ENCODE measurements at regions not wholly inside any gene's neighbourhood (a gene's known extent, or its start where the extent isn't known, plus 50 kb on each side); places are given as distances from the start of the nearest gene placed in this dataset.

DNA sequence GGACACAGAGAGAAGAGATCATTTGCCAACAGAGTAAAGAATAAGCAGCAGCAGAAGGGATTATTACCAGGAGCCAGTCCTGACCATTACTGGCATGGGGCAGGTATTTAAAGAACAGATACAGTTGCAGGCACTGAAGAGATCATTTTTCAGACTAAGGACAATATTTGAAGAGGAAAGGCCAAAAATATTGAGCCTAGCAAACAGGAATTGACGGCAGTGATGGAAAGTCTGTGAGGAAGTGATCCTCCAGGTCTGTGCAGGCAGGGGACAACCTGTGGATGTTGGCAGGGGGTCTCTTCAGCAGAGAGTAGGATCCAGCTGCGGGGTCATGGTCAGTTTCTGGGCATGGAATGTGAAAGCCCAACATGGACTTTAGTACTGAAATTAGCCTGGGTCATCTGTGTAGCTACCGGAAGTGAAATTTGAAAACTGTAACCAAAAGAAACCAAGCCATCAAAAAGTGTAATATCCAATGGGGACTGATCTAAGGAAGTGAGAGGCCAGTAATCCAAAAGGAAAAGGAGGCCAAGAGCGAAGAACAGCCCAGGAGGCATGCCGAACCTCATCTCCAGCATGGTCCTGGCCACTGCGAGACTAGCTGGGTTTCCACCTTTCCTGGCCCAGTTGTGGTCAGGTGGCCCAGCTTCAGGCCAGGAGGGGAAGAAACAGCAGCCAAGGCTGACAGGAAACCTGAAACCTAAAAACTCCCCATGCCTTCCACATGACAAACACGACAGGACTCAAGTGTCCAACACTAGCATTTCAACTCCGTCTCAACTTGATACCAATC is 115.1 kb upstream of the TNFAIP3 start:
- no peak for DNase-seq (ENCODE audit: extremely low read depth in 1 of 2, low read depth in 1 of 2)

DNA sequence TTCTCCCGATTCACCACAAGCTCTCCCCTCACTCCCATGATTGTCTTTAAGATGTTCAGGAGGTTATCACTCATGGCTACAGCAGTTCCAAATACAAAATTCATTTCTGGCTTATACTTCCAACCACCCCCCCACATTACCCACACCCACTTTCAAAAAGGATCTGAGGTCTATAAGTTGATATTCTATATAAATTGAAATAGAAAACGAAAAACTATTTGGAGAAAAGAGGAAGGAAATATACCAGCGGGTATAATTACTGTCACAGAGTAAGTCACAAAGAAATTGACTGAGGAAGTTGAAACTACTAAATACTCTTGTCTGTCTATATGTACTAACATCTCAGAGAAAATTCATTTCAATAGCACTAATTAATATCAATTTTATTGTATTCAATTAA is 112.7 kb upstream of the TNFAIP3 start:
- DNase-seq (ENCODE audit: extremely low read depth in 1 of 2, low read depth in 1 of 2) = no peak

DNA sequence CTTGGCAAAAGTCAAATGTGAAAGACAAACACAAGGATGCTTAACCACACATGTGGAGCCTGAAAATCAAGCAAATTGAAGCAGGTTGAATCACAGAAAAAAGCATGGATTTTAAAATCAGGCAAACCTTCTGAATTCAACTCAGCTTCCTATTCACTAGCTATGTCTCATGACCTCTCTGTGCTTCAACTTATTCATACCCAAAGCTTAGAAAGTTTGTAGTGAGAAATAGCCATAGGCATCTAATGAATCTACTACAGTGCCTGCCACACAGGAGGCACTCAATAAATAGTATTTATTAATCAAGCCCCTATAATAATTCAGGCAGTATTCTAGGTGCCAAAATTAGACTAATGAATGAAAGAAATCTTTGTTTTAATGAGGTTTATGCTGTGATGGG is 112.2 kb upstream of the TNFAIP3 start:
- no peak for DNase-seq (ENCODE audit: extremely low read depth in 1 of 2, low read depth in 1 of 2)

DNA sequence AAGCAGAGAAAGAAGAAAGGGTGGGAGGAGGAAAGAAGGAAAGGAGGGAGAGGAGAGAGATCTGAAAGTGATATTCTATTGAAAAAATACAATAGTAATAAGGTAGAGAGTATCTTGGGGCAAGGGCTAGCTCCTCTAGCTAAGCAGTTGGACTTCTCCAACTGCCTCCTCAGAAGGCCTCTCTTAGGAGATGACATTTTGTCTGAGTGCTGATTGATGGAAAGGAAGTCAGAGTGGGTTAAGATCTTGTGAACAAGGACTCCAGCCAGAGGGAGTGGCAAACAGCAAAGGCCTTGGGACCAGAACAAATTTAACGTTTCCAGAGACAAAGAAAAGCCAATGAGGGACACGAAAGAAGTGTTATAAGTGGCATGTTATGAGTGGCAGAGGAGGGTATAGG is 111.8 kb upstream of the TNFAIP3 start:
- DNase-seq (ENCODE audit: extremely low read depth in 1 of 2, low read depth in 1 of 2) = no peak

DNA sequence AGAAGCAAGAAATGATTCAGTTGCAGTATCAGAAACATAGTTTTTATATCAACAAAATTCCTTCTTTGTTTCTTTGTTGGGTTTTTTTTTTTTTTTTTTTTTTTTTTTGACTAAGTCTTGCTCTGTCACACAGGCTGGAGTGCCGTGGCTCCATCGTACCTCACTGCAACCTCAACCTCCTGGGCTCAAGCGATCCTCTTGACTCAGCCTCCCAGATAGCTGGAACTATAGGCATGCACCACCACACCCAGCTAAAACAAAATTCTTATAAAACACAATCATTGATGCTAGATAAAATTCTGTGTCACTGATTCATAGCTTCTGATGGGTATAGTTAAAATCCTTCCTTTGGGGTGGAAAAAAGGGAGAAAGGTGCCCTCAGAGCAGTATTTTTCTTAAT is 110.3 kb upstream of the TNFAIP3 start:
- DNase-seq (ENCODE audit: extremely low read depth in 1 of 2, low read depth in 1 of 2) = no peak

DNA sequence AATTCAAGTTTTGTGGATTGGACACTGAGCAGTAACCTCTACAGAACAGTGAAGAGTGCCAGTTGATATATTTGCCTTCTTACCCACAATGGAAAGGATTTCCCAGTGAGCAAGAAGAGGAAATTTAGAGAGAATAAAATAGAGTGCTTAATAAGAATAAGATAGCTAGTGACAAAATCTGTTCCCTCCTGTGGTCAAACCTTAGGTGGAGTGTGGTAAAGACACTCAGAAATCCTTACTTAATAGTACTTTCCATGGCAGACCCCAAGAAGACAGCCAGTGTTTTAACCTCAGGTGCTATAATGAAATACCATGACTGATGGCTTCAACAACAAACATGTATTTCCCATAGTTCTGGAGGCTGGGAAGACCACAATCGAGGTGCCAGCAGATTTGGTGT is 108.4 kb upstream of the TNFAIP3 start:
- no peak for DNase-seq (ENCODE audit: extremely low read depth in 1 of 2, low read depth in 1 of 2)

DNA sequence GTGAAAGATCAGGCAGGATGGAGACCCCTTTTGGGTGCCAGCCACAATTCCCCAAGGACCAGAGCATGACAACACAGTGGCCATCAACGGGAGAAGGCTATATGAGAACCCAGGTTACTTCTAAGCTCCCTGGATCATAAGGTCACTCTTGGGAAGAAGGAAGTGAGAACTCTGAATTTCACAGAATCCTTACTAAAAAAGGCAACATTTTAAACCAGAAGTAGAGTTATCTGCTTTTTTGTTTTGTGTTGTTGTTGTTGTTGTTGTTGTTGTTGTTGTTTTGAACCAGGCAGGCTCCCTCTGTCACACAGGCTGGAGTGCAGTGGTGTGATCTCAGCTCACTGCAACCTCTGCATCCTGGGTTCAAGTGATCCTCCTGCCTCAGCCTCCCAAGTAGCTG is 107.4 kb upstream of the TNFAIP3 start:
- DNase-seq (ENCODE audit: extremely low read depth in 1 of 2, low read depth in 1 of 2) = no peak

DNA sequence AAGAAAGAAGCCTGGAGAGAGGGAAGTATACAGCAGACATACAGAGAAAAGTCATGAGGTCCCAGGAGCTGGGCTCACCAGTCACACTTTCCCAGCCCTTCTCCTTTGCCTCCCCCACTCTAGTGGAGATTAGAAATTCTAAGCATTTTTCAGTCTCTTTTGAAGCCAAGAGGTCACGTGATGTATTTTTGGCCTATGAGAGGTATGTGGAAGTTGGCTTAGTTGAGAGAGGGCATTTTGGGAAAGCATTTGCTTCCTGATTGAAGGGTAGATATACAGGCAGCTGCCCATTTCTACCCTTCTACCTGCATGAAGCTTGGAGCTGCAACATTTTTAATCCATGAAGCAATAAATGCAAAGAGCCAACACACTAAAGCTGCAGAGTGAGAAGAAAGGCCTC is 106.0 kb upstream of the TNFAIP3 start:
- no peak for DNase-seq (ENCODE audit: extremely low read depth in 1 of 2, low read depth in 1 of 2)

DNA sequence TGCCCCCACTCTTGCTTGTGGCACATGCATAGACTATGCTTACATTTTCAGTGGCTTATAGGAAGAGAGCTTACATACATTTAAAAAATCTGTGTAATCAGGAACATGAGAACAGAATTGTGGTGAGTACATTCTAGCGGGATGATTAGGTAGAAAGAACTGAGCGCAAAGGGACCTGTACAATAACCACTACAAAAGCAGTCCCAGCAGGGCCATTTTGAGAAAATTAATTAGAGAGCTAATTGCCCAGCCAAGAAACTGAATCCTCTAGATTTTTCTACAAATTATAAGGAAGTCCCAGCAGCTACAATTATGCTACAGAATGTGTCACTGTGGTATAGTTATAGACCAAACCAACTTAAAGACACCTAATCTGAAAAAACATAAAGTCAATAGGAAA is 105.6 kb upstream of the TNFAIP3 start:
- no peak for DNase-seq (ENCODE audit: extremely low read depth in 1 of 2, low read depth in 1 of 2)

DNA sequence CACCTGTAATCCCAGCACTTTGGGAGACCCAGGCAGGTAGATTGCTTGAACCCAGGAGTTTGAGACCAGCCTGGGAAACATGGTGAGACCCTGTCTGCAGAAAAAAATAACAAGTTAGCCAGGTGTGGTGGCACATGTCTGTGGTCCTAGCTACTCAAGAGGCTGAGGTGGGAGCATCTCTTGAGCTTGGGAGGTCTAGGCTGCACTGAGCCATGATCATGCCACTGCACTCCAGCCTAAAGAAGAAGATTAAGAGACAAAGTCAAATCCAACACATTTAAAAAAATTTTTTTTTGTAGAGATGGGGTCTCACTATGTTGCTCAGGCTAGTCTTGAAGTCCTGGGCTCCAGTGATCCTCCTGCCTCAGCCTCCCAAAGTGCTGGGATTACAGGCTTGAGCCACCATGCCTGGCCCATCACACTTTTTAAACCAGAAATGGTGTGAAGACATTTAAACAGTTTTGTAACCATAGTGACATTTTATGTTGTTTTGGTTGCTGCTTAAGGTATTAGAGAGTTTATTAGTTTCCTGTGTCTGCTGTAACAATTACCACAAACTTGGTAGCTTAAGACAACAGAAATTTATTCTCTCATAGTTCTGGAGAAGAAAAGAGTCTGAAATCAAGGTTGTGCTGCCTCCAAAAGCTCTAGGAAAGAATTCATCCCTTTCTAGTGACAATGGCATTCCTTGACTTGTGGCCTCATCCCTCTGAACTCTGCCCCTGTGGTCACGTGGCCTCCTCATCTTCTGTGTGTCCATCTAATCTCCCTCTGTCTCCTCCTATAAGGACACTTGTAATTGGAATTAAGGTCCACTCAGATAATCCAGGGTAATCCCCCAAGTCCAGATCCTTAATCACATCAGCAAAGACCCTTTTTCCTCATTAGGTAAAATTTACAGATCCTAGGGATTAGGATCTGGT is 104.6 kb upstream of the TNFAIP3 start:
- DNase-seq (ENCODE audit: extremely low read depth in 1 of 2, low read depth in 1 of 2) = no peak

DNA sequence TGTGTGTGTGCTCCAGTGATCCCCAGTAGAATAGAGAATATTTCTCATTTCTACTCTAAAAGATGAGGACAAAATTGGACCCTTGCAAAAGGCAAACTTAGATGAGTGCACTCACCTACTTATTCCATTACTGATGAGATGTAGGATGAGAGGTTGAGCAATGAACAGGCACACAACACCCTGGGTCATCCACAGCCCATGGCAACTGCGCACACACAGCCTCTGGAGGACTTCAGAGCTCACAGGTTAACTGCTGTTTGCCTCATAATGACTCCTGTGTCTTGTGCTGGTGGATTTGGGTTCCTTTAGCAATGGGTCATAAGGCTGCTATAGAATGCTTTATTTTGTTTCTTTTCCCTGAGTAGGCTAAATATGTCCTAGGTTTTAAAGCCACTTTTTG is 103.6 kb upstream of the TNFAIP3 start:
- no peak for DNase-seq (ENCODE audit: extremely low read depth in 1 of 2, low read depth in 1 of 2)

DNA sequence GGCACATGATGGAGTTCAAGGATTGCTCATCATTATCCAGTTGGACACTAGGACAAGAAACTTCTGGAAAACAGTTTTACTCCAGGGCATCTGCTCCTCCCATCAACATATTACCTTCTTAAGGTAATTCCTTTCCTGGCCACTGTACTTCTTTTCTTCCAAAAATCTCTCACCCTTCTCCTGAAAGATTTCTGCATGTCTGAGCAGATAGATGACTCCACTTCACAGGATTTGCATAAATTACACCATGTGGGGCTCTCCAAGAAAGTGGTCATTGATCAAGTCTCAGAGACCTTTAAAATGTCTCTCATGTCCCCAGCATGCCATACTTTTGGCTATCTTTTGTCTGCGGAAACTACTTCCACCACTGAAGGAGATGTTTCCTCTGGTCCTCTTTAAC is 103.2 kb upstream of the TNFAIP3 start:
- DNase-seq (ENCODE audit: extremely low read depth in 1 of 2, low read depth in 1 of 2) = no peak

DNA sequence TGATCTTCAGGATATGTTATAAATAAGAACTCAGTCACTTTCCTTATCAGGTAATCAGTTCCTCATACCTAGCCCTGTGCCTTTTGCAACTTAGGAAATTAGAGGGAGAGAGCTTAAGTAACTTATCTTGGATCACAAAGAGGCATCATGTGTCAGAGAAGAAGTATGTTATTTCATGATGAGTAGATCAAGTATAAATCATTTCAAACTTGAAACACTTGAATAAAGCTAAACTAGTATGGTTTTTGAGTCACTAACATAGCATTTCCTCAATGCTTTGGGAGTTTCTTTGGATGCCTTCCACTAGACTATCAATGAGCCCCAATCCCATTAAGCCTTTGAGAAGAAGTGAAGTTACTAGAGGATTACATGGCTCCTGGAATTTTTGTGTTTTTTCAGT is 102.6 kb upstream of the TNFAIP3 start:
- no peak for DNase-seq (ENCODE audit: extremely low read depth in 1 of 2, low read depth in 1 of 2)

DNA sequence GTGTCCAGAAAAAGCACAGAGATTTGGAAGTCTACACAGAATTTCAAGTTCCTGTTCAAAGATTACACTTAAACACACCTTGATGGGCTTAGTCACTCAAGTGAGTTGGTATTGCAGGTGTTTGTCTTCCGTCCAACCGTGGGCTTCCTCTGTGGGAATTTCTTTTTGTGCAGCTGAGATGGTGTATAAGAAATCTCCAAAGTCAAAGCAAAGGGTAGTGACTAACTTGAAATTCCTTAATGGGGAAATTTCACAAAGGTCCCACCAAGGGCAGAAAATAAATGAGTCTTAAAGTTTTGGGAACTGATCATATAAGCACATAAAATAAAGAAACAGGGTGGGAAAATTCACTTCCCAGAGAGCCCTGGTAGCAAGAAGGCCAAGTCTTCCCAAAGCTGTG is 102.0 kb upstream of the TNFAIP3 start:
- DNase-seq (ENCODE audit: extremely low read depth in 1 of 2, low read depth in 1 of 2) = no peak

DNA sequence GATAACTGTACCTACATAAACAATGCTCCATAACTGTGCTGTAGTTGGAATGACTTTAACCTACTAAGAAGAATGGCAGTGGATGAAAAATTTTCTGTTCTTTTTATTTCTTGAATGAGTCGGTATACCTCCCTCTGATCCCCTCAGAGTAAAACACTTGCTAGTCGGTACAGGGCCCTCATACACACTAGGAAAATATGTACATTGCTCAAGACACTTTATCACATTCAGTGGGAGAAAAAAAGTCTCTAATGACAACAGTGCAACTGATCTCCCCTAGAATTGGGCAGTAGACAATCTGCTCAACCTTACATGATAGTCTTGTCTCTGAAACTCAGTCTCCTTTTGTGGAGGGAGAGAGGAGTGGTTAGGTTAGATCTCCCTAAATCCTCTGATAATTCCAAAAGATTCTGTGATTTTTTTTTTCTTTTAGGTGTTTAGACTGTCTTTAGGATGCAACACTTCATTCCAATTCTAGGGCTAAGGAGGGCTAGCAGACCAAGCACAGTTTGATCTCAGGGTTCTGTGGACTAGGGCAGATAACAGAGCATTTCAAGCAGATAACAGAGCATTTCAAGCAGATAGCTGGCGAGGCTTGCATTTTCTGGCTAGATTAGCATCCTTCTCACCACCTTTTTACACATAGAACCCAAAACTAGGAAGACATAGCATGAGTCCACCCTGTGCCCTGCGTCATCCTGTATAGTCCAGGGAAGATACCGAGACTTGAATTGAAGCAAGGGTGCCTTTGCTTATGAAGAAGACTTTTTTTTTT is 100.3 kb upstream of the TNFAIP3 start:
- no peak for DNase-seq (ENCODE audit: extremely low read depth in 1 of 2, low read depth in 1 of 2)

DNA sequence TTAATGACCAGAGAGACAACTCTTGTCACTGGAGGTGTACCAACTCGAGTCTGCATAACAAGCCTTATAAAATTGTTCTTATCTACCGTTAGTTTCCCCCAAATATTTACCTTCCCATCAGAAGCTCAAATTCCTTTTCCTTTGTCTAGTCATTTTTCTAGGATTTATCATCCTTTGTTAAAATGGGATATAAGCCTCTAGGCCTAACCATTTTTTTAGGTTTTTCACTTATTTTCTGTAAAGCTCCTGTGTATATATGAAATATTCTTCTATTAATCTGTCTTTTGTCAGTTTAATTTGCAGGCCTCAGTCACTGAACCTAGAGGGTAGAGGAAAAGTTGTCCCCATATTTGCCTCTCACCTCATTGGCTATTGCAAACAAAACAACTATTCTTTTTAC is 99.6 kb upstream of the TNFAIP3 start:
- DNase-seq (ENCODE audit: extremely low read depth in 1 of 2, low read depth in 1 of 2) = no peak

DNA sequence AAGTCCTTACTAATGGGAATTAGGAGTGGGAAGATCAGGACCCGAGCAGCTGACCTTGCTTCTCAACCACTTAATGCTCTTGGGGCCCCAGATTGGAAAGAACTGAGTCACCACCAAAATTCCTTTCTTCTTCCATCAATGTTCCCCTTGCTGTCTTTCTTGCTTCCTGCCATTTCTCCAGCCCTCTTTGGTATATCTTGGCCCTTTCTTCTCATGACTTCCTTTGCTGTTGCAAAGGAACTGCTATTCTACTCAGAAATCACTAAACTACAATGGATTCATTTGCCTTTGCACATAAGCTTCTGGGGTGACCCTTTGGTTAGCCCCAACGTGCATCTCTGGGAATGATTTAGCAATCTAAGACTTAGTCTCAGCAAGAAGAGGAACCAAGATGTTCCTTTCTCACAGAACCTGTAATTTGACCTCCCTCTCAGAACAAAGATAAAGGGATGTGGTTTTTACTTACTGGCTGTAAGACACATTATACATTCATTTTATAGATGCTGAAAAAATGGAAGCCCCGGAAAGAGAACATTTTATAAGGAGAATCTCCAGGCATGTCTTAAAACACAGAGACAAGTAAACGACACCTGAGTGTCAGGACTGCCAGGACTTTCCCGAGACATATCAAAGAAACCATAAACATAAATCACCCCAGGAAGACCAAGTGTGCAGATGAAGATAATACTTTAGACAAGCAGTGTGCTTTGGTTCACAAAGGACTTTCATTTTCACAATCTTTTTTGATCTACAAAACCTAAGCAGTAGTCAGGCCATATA is 99.0 kb upstream of the TNFAIP3 start:
- DNase-seq (ENCODE audit: extremely low read depth in 1 of 2, low read depth in 1 of 2) = no peak

DNA sequence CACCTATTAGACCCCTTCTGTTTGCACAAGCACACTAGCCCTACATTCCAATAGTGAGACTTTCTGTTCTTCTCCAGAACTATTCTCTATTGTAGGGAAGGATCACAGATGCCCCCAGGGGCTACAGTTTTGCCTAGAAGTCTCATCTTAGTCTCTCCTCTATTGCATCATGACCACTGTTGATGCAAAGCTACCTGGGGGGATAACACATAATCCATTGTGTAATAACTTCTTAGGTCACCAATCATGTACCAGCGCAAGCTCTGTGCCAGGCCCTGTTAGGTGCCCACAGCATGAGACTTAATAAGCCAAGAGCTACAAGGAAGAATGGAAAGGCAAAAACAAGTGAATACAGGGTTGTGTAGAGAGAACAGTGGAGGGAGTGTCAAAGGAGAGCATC is 98.1 kb upstream of the TNFAIP3 start:
- DNase-seq (ENCODE audit: extremely low read depth in 1 of 2, low read depth in 1 of 2) = no peak

DNA sequence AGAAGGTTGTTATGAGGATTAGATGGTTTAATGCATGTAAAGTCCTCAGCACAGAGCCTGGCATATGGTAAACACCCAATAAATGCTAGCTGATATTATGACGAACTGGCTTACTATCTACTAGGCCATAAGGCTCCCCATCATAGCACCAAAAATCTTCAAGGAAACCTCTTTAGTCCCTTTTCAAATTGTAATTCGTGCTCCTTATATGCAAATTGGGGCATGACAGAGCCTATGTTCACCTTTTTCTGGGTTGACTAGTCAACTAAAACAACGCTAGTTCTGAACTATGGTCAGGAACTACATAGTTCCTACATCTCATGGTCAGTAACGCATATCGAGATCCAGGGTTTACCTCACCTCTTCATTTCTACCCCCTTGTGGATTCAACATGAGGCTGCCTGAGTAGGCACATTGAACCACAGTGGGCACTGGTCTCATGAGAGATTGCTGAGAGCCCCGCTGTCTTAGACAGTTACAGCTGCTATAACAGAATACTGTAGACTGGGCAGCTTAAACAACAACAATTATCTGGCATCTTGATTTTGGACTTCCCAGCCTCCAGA is 97.2 kb upstream of the TNFAIP3 start:
- DNase-seq (ENCODE audit: extremely low read depth in 1 of 2, low read depth in 1 of 2) = no peak

DNA sequence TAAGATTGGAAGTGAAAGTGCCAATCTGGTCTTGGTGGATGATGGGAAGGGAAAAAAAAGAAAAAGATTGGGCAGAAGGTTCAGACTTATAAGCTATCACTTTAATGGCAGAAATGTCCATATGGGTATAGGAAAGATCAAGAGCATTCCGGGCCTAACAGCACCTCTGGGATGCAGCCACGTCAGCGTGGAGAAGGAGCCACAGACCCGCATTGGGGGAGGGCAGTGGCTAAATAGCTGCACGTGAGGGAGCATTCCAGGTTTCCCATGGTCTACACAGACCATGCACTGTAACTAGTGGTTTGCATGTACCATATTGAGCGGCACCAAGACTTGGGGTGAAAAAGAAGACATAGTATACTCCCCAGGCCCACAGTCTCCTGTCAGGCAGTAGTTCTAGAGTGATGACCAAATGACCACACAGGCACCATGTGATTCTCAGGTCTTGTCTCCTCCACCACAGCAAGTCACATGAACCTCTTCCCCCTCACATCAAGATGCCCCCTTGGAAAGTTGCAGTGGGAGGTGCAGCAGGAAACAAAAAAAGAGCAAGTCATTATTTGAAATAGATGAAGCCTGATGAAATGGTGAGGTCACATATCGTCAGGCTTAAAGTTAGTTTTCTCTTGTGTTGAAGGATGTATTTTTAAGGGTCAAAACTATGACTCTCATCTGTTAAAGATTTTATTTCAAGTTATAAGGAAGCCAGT is 94.4 kb upstream of the TNFAIP3 start:
- DNase-seq (ENCODE audit: extremely low read depth in 1 of 2, low read depth in 1 of 2) = no peak

All from activated CD8-positive, alpha-beta memory T cell treated with anti-CD3 and anti-CD28 coated beads for 1 hour (primary cell).